Transverse colon (tissue), 4 donors: ENCODE measurements at regions not wholly inside any gene's neighbourhood (a gene's known extent, or its start where the extent isn't known, plus 50 kb on each side); places are given as distances from the start of the nearest gene placed in this dataset.

Experiments used
- DNase-seq: peaks from one replicate; pipeline ENCODE4 v3.0.0-alpha.2; 2019
- H3K27ac ChIP-seq, 4 donors: fragments of 200-600 bp; sonication (generic); 2 replicates each; pipeline ENCODE4 v1.5.1; 2016 to 2018; ENCODE audit warnings: inconsistent platforms in 4 of 4
- H3K27me3 ChIP-seq: fragments of 200-600 bp; sonication (generic); 2 replicates; pipeline ENCODE4 v1.5.1; 2017; ENCODE audit warnings: inconsistent platforms
- H3K36me3 ChIP-seq, 4 donors: fragments of 200-600 bp; sonication (generic); 2 replicates each; pipeline ENCODE4 v1.5.1; 2017 to 2019; ENCODE audit warnings: inconsistent platforms in 4 of 4
- H3K4me1 ChIP-seq, 4 donors: fragments of 200-600 bp; sonication (generic); 2 replicates each; pipeline ENCODE4 v1.5.1; 2017 to 2020; ENCODE audit warnings: inconsistent platforms in 4 of 4
- H3K4me3 ChIP-seq, 4 donors: fragments of 200-600 bp; sonication (generic); 1 replicate in 1 of 4; 2 replicates in 3 of 4; pipeline versions ENCODE4 v1.5.1 to v1.6.1; 2017 to 2019; ENCODE audit warnings: inconsistent platforms in 4 of 4
- H3K9me3 ChIP-seq, 2 donors: fragments of 200-600 bp; sonication (generic); 2 replicates each; pipeline ENCODE4 v1.5.1; 2017 to 2019; ENCODE audit warnings: inconsistent platforms in 2 of 2
- CTCF ChIP-seq, 5 experiments: fragments of 200-600 bp in 3 of 5; fragments of 450-650 bp in 2 of 5; sonication (generic) in 3 of 5; IDR thresholded peaks; 1 replicate in 2 of 5; 2 replicates in 3 of 5; pipeline ENCODE4 v1.5.1; 2016 to 2017; ENCODE audit warnings: antibody characterized with exemption in 5 of 5, inconsistent platforms in 3 of 5, mild to moderate bottlenecking in 2 of 5, moderate library complexity in 1 of 5
- EP300 ChIP-seq: sonication (generic); formaldehyde crosslinking; IDR thresholded peaks from one replicate; pipeline ENCODE4 v1.6.1; 2017; ENCODE audit warnings: antibody characterized with exemption, low read depth
- POLR2A ChIP-seq: fragments of 450-650 bp; IDR thresholded peaks from one replicate; pipeline ENCODE4 v1.6.1; 2016; ENCODE audit warnings: antibody characterized with exemption, mild to moderate bottlenecking, moderate library complexity
- POLR2AphosphoS5 ChIP-seq, 3 donors: sonication (generic); formaldehyde crosslinking; IDR thresholded peaks; one replicate each; pipeline ENCODE4 v1.6.1; 2016; ENCODE audit warnings: antibody characterized with exemption in 3 of 3
- WGBS, 2 donors: methylation state at CpG; one replicate each; pipeline ENCODE4 v1.1.5; 2018; ENCODE audit warnings: low coverage in 1 of 2; 5-methylcytosine and 5-hydroxymethylcytosine counted together
- in situ Hi-C, 4 donors: fragments of 200-750 bp; cut with MboI; loops; one replicate each; pipeline versions ENCODE4 v1.15.0 to v1.15.1; 2017; ENCODE audit warnings: low sequenced_read_pairs in 3 of 4, low pct_ligation_motif_present in 1 of 4, low pct_unique_long_range_greater_than_20kb in 1 of 4
- intact Hi-C: fragments of 100-400 bp; cut with DNase I; formaldehyde crosslinking; loops from one replicate; pipeline ENCODE4 v1.15.1; 2023; ENCODE audit warnings: low total_unique reads

- H3K4me1 ChIP-seq: no peaks in the 10 kb centered on the region
- no peak for DNase-seq
- H3K9me3 ChIP-seq: no peaks in the 10 kb centered on the region
- WGBS, 2 donors: 55 to 66% methylated on average over 4 of the region's 4 CpGs
- TF ChIP-seq CTCF (IDR thresholded peaks at IDR 0.05) (no peak), POLR2AphosphoS5 (IDR thresholded peaks at IDR 0.05) (no peak), EP300 (no peak), POLR2A (no peak)
- H3K27me3 ChIP-seq: no peaks in the 10 kb centered on the region
- no peaks in the 10 kb centered on the region for H3K36me3 ChIP-seq
- intact Hi-C loops (no loop called here), in situ Hi-C loops (no loop called here)
- no peak overlapping the region for H3K4me3 ChIP-seq
- no peak overlapping the region for H3K27ac ChIP-seq
Observed at GRCh38 chr9:31840702-31841101, 543.7 kb upstream of the ACO1 start.

GRCh38 chr9:31847963-31848362 is 536.5 kb upstream of the ACO1 start:
- intact Hi-C loops: no loop called here
- Histone ChIP-seq H3K27ac (no peak overlapping the region), H3K4me1 (no peaks in the 10 kb centered on the region), H3K4me3 (no peak overlapping the region), H3K36me3 (no peaks in the 10 kb centered on the region), H3K9me3 (no peaks in the 10 kb centered on the region), H3K27me3 (no peaks in the 10 kb centered on the region)
- TF ChIP-seq POLR2A (no peak), EP300 (no peak), CTCF (IDR thresholded peaks at IDR 0.05) (no peak), POLR2AphosphoS5 (IDR thresholded peaks at IDR 0.05) (no peak)
- in situ Hi-C loops: no loop called here
- no peak for DNase-seq
- WGBS, 2 donors: 87 to 88% methylated on average over 1 of the region's 1 CpG

GRCh38 chr9:31848505-31849285 is 535.7 kb upstream of the ACO1 start:
- Histone ChIP-seq H3K4me1 (no peaks in the 10 kb centered on the region), H3K4me3 (no peak overlapping the region), H3K27ac (no peak overlapping the region), H3K36me3 (no peaks in the 10 kb centered on the region), H3K9me3 (no peaks in the 10 kb centered on the region), H3K27me3 (no peaks in the 10 kb centered on the region)
- intact Hi-C loops (no loop called here), in situ Hi-C loops (no loop called here)
- DNase-seq: no peak
- WGBS, 2 donors: 83 to 95% methylated on average over 12 to 19 of the region's 19 CpGs
- TF ChIP-seq CTCF (IDR thresholded peaks at IDR 0.05): no peak
- no peak for TF ChIP-seq EP300
- TF ChIP-seq POLR2A: no peak
- TF ChIP-seq POLR2AphosphoS5 (IDR thresholded peaks at IDR 0.05): no peak

- in situ Hi-C loops: loop anchor here in 1 of 4 donors (25.0 kb wide), 1 partner anchor 108 kb away; no protein-coding TSS in a partner anchor
Observed at GRCh38 chr9:31854187-31854586, 530.3 kb upstream of the ACO1 start.

More at GRCh38 chr9:31854187-31854586, 530.3 kb upstream of the ACO1 start:
- Histone ChIP-seq H3K4me1 (no peaks in the 10 kb centered on the region), H3K4me3 (no peak overlapping the region), H3K27me3 (no peaks in the 10 kb centered on the region), H3K27ac (no peak overlapping the region), H3K9me3 (no peaks in the 10 kb centered on the region), H3K36me3 (no peaks in the 10 kb centered on the region)
- intact Hi-C loops: no loop called here
- 93% methylated on average over 3 of the region's 3 CpGs; no CpG with 5 or more reads in 1 of the 2 donors for WGBS, 2 donors
- no peak for DNase-seq
- TF ChIP-seq POLR2A (no peak), EP300 (no peak), POLR2AphosphoS5 (IDR thresholded peaks at IDR 0.05) (no peak), CTCF (IDR thresholded peaks at IDR 0.05) (no peak)
